MM.1S (cell line): ENCODE measurements at regions not wholly inside any gene's neighbourhood (a gene's known extent, or its start where the extent isn't known, plus 50 kb on each side); places are given as distances from the start of the nearest gene placed in this dataset.

Source experiments
- CTCF ChIP-seq: fragments of 300-600 bp; sonication (generic); IDR thresholded peaks from 2 replicates; pipeline ENCODE4 v1.5.1; 2016; ENCODE audit warnings: antibody characterized with exemption, low read length, mixed read lengths
- EZH2 ChIP-seq: fragments of 300-600 bp; sonication (generic); optimal IDR thresholded peaks from 2 replicates; pipeline ENCODE3; 2017; ENCODE audit warnings: low read depth, mild to moderate bottlenecking, antibody characterized with exemption, low read length, mixed read lengths
- EZH2phosphoT487 ChIP-seq: fragments of 300-600 bp; sonication (generic); IDR thresholded peaks from 2 replicates; pipeline ENCODE4 v1.6.1; 2018; ENCODE audit warnings: antibody characterized with exemption, low read length

DNA sequence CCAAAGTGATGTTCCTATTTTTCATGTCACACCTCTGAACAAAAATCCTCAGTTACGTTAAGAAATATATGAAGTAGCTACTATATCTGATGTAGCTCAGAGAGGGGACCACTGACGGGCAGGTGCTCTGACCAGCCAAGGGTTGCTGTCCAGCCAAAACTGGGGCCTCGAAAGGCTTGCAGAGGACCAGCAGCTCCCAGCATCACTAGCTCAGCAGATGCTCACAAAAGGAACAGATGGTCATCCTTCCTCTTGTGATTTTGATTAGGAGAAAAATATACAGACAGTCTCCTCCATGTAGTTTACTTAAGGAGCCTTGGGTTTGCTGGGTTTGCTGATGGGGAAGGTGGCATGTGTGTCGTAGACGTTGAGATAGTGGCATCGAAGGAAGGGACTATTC is 374.6 kb upstream of the B3GAT1 start:
- no peak for TF ChIP-seq EZH2
- TF ChIP-seq CTCF: no peak
- TF ChIP-seq EZH2phosphoT487: no peak
